ENCODE measurements at regions not wholly inside any gene's neighbourhood (a gene's known extent, or its start where the extent isn't known, plus 50 kb on each side); places are given as distances from the start of the nearest gene placed in this dataset.
"Not testable (repeated sequence)": the region's sequence is repeated elsewhere in the genome, so short reads cannot be mapped to it uniquely, and the experiment has no call there.

DNA sequence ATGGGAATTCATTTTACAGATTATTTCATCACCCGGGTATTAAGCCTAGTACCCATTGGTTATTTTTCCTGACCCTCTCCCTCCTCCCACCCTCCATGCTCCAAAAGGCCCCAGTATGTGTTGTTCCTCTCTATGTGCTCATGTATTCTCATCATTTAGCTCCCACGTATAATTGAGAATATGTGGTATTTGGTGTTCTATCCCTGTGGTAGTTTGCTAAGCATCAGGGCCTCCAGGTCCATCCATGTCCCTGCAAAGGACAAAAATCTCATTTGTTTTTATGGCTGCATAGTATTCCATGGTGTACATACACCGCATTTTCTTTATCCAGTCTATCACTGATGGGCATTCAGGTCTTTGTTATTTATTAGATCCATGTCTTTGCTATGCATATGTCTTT, 894.1 kb upstream of the MIR17HG start:
- DNase-seq (ENCODE audit: low read depth), result no peak

DNA sequence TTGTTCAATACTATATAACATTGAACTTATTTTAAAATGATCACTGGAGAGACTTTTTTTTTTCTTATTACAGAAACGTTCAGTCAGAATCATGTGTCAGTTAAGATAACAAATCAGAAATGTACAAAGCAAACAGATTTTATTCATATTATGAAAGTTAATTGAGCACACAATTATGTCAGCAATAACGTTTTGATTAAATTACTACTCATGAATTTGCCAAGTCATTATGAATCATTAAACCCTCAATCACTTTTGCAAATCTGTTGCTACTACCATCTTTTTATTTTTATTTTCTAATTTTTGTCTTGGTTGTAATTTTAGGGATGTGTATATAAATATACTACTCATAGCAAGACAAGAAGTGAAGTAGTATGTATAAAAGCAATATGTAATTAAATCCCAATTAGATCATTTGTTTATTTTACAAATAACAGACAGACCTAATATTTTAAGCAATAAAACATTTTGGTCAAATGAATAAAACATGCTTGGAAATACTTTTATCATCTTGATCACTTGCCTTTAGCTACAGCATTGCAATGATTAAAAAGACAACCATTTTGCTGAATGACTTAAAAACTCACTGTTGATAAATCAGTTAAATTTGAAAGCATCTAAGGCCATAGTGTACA, 893.4 kb upstream of the MIR17HG start:
- no peak for DNase-seq (ENCODE audit: low read depth)

DNA sequence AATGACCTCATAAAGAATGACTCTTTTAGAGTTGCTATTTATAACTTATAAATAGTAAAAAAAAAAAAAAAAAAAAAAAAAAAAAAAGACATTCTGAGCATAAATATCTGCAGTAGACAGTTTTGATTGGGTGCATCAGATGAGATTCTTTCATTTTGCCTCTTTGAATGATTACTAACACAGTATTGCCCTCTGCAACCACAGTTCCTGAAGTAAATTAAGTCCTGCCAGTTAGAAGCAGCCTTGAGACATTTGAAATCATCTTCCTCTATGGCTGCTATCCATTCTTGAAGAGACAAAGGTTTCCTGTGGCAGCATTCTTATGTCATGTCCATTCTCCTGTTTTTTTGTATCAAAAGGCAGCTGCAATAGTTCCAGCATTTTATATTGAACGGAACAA, 892.4 kb upstream of the MIR17HG start:
- no peak for DNase-seq (ENCODE audit: low read depth)

DNA sequence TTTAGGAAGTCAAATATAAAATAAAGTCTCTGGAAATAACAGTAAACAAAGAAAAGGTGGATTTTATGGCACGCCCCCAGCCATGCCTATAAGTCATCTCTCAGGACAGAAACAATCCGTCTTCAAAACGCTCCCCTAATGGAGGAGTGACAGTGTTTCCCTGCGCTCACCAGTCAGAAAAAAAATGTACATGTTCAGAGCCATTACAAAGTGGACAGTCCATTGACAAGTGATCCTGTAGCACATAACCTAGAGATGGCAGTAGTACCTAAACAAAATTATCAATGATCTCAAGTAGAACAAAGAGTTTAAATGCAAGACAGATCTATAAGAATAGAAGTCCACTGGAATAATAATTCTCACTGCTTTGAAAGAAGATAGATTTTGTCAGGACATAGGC, 891.7 kb upstream of the MIR17HG start:
- DNase-seq (ENCODE audit: low read depth), result no peak

DNA sequence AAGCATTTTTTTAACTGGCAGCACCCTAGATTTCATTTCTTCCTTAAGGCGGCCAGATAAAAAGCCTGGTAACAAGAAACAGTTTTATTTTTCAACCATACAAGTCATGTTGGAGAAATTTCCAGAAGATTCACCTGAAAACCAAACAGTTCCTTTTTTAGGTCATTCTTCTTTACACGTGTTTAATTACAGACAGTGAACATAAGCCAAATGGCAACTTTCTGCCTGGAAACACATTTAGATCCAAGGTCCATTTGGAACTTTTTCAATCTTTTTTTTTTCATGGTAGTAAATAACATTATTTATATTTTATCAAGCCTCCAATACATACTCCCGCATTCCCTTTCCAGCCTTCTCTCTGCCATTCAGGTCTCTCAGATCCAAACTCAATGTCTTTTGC, 886.1 kb upstream of the MIR17HG start:
- no peak for DNase-seq (ENCODE audit: low read depth)

DNA sequence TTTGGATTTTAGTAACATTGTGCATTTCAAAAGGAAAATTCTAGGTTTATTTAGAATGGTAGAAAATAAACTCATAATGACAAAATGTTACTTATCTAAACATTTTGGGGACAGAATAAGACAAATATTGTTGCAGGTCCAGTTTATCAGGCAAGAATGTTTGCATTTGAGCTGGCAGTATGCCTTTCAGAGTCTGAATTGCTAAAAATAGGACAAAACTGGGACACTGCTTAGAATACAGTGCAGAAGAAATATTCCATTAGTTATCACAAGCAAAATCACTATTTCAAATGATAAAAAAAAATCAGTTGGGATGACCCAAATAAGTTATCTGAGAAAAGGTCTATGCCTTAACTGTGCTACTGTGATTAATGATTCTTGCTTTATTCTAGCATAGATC, 870.3 kb upstream of the MIR17HG start:
- no peak for DNase-seq (ENCODE audit: low read depth)

DNA sequence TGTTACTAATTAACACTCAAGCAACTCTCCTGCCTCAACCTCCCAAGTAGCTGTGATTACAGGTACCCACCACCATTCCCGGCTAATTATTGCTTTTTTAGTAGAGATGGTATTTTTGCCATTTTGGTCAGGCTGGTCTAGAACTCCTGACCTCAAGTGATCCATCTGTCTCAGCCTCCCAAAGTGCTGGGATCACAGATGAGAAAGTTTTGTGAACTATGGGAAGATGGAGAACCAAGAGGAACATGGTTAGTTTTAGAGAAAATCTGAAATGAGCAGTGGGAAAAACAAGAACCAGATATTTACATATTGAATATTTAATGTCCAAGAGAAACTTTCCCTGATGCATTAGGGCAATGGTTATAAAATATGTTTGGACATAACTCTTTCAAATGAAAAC, 863.6 kb upstream of the MIR17HG start:
- DNase-seq (ENCODE audit: low read depth), result no peak

DNA sequence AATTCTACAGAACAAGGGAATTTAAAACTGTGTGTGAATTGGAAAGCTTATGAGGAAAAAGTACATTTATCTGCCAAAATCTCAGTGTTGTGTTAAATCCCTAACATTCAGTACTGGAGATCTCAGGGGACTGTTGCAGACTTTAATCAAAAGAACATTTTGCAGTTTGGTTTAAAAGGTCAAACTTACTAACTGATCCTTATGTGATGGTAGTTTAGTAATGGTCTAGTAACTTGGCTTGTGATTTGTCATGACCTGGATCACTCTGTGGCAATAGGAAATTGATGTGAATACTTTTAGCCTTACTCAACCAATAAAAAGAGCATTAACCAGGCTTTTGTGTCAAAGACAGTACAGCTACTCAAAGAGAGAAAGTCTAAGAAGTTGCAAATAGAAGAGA, 862.1 kb upstream of the MIR17HG start:
- no peak for DNase-seq (ENCODE audit: low read depth)

DNA sequence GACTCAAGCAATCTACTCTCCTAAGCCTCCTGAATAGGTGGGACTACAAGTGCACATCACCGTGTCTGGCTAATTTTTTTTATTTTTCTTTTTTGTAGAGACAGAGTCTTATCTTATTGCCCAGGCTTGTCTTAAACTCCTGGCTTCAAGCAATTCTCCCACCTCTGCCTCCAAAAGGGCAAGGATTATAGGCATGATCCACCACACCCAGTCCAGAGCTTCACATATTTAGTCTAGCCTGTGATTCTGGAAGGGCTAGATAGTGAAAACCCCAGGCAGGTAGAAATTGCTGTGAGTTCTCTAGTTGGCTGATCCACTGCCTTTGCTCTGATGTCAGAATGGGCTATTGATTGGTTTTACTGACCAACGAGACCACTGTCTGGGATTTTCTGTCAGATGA, 854.6 kb upstream of the MIR17HG start:
- no peak for DNase-seq (ENCODE audit: low read depth)

DNA sequence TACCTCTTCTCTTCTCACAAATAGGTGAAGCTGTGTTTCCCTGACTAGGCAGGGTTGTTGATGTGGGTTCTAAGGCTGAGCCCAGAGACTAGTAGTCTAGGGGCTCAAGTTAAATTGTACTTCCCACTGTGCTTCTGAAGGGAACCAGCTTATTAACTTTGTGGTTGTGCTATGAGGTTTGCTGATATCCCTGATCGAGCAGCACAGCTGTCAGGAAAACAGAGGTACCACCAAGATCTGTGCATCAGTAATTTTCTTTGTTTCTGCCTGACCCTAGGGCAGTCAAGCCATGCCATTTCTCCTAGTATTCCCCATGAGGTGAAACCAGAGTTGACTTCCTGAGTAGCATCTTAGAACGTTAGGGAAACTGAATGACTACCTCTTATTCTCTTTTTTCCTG, 853.8 kb upstream of the MIR17HG start:
- no peak for DNase-seq (ENCODE audit: low read depth)

DNA sequence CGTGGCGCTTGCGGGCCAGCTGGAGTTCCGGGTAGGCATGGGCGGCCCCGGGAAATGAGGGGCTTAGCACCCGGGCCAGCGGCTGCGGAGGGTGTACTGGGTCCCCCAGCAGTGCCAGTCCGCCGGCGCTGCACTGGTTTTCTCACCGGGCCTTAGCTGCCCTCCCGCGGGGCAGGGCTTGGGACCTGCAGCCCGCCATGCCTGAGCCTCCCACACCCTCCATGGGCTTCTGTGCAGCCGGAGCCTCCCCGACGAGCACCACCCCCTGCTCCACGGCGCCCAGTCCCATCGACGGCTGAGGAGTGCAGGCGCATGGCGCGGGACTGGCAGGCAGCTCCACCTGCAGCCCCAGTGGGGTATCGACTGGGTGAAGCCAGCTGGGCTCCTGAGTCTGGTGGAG, 852.6 kb upstream of the MIR17HG start:
- DNase-seq (ENCODE audit: low read depth), result not testable (repeated sequence)

DNA sequence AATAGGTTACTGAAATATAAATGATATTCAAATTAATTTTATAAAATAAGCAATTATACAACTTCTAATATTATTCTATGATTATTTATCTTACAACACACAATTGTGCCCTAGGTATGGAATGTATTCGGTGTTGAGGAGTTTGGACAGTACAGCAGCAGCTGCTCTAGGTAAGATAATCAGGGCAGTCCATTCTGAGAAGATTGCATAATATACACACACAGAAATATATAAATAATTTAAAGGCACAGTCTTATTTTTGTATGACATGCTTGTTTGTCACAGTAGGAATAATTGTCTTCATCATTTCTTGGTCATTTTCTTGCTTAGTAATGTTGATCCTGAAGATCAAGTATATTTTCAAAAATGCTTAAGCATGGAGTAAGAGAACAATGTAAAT, 849.4 kb upstream of the MIR17HG start:
- DNase-seq (ENCODE audit: low read depth), result no peak

DNA sequence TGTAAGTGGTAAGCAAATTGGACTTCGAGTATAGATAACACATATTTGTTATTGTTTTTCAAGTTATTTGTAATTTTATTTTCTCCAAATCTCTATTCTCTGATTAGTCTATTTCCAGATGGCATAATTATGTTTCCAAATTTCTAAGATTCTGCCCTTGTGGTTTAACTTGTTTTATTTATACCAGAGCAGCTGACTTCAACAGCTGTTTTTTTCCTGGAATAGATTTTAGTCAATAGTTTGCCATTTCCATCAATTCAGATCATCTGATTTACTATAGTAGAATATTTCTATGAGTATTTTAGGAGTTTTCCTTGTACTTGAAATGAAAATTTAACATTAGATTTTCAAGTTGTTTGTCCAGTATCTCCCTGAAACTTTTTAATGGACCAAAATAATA, 848.7 kb upstream of the MIR17HG start:
- DNase-seq (ENCODE audit: low read depth), result no peak

DNA sequence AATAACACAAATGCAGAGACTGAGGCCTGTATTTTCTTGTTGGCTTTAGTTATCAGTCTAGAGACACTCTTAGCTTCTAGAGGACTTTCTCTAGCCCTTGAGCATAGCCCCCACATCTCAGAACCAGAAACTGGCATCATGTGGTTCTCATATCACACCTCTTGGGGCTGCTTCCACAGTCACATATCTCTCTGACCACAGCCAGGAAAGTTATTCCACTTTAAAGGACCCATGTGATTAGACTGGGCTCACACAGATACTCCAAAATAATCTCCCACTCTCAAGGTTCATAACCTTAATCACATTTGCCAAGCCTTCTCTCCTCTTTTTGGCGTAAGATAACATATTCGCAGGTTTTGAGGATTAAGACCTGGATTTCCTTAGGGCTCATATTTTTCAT, 846.9 kb upstream of the MIR17HG start:
- DNase-seq (ENCODE audit: low read depth), result no peak

DNA sequence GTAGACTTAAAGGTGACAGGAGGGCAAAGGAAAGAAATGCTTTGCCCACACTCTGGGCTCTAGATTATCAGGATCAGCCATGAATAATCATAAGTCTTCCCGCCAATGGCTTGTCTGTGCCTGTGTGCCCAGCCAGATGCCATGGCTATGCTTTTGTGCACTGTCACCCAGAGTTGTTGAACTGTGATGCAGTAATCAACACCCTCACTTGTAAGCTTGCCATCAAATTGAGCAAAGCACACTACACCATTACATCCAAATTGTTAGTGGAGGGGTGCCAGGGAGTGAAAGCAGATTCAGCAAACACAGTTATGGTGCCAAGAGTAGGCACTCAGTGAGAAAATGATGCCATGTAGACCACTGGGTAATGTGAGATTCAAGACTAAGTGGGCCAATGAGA, 845.3 kb upstream of the MIR17HG start:
- DNase-seq (ENCODE audit: low read depth), result no peak

DNA sequence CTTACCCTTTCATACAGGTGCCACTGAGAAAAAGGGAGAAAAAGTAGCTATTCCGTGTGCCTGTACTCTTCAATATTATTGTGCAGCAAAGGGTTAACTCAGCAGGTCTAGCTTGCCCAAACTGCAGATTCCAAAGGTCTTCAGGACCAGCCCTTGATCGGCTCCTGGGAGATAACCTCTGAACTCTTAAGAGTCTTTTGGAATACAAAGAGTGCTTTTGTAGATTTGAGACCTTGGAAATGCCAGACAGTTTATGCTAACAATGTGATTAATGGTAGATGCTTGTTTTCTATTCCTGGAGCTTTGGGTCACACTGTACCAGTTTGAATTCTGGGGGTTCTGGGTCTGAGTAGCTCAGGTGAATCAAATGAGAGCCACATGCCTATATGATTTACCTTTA, 844.7 kb upstream of the MIR17HG start:
- no peak for DNase-seq (ENCODE audit: low read depth)

DNA sequence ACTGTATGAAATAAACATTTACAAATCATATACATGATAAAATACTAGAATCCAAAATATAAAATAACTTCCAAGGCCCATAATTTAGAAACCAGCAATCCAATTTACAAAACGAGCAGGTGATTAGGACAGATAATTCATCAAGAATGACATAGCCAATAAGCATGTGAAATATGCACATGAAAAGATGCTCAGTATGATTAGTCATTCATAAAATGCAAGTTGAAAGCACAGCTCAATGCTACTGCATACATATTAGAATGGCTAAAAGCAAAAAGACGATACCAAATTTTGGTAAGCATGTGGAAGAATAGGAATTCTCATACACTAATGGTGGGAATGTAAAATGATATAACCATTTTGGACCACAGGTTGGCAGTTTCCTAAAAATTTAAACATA, 837.2 kb upstream of the MIR17HG start:
- no peak for DNase-seq (ENCODE audit: low read depth)

DNA sequence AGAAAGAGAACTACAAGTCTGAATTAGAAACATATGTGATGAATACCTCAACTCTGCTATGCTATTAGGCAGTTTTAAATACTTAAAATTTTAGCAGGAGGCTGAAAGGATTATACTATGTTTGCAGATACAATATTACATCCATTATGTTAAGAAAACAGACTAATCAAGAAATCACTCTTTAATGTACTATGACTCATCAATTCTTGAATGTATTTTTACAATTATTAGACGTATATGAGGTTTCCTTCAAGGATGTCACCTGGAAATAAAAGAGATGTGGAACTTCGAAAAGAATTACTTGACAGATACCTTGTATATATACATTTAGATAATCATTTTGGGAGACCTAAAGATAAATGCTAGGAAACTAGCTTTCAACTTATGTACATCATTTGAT, 835.6 kb upstream of the MIR17HG start:
- no peak for DNase-seq (ENCODE audit: low read depth)

DNA sequence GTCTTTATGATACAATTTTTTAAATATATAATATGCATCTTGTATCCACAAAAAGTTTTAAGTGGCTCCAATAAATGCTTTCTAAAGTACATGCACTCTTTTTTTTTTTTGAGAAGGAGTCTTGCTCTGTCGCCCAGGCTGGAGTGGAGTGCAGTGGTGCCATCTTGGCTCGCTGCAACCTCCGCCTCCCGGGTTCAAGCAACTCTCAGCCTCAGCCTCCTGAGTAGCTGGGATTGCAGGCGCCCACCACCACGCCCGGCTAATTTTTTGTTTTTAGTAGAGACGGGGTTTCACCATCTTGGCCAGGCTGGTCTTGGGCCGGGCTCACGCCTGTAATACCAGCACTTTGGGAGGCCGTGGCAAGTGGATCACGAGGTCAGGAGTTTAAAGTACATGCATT, 832.8 kb upstream of the MIR17HG start:
- not testable (repeated sequence) for DNase-seq (ENCODE audit: low read depth)

DNA sequence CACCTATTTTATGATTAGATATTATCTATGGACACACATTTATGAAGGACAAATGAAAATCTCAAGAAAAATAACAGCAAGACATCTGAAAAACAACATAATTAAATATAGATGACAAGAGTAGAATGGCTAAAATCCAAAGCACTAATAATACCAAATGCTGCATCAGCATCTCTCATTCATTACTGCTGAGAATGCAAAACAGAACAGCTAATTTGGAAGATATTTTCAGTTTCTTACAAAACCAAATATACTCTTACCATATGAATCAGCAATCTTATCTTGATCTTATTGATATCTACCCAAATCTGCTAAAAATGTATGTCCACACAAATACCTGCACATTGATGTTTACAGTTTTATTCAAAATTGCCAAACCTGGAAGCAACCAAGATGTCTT, 829.1 kb upstream of the MIR17HG start:
- DNase-seq (ENCODE audit: low read depth), result no peak

DNA sequence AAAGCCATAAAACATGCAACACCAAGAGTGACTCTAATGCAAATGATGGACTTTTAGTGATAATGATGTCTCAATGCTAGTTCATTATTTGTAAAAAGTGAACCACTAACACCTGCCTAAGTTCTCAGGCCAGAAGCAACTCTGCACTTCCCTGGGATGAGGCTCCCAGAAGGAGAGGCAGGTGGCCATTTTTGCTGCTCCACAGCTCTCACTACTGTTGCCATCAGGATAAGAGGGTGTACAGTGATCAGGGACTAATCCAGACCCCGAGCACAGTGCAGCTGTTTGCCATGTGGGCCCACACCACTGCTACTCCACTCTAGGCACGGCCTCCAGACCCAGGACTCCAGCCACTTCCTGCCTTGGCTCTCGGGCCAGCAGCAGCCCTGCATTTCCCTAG, 828.3 kb upstream of the MIR17HG start:
- DNase-seq (ENCODE audit: low read depth), result no peak

DNA sequence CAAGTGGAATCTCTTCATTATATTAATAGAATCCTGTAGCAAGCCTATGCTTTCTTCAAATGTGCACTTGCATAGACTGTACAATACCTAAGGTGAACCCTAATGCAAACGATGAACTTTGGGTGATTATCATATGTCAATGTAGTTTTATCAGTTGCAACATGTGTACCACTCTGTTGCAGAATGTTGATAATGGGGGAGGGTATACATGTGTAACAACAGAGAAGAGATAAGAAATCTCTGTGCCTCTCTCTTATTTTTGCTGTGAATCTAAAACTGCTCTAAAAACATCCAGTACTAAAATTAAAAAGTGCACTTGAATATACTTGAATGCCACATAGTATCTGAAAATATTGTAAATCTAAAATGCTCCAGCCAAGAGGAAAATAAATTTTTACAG, 820.8 kb upstream of the MIR17HG start:
- no peak for DNase-seq (ENCODE audit: low read depth)

DNA sequence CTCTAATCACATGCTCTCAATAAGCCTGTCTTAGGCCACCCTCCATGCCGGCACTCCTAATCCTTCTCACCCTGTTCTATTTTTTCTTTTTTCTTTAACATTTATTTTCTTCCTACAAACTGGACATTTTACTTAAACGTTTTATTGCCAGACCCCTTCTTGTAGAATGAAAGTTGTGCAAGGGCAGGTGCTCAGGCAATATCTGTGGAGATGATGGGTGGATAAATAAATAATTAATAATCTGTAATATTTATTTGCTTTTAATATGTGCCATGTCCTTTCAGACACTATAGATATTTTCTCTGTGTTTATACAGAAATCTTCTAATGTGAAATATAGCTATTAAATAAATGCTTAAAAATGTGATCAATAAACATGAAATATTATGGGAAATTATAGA, 815.7 kb upstream of the MIR17HG start:
- DNase-seq (ENCODE audit: low read depth), result no peak

DNA sequence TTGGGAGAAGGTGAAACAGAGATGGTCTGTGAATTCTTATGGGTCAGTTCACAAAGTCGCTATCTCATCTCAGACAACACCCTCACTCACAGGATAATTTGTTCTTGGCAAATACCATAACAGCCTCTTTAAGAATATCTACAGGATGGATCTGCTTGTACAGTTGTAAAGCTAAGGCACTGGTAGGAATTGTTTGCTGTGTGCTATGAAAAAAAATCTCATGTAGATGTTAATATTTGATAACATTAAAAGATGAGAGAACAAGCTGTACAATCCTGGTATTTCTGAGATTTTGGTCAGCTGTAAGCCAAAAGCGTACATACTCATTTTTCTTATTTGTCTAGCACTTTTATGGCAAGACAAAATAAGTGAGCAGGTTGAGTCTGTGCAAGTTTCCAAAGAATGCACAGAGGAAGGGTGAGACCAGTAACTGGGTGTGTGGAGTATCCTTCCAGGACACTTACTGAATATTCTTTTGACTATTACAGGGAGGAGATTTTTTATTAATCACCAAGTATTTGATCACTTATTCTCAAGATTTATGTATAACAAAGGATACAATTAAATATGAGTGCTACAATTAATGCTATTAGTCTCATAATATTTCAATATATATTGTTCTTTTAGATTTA, 814.5 kb upstream of the MIR17HG start:
- no peak for DNase-seq (ENCODE audit: low read depth)

DNA sequence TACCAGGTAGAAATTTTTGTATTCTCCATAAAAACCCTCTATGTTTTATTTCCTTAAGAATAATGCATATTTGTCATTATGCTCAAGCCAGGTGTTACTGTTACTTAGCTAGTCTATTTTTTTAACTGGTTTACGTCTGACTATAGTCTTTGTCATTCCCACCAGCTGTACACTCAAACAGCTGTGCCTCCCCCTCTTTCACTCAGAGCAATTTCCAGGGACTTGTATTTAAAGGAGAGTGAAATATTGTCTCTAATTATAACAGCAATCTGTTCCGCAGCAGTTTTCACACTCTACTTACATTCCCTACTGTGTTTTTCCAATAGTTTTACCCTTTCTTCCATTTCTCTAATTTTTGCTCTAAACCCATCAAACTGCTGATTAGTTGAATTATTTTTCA, 813.6 kb upstream of the MIR17HG start:
- DNase-seq (ENCODE audit: low read depth), result no peak

All from stimulated activated CD4-positive, alpha-beta T cell treated with anti-CD3 and anti-CD28 coated beads, Interleukin-2, amount 100 ng/mL, for 4 hours (primary cell).